GM23248 (cell line): ENCODE measurements at regions not wholly inside any gene's neighbourhood (a gene's known extent, or its start where the extent isn't known, plus 50 kb on each side); places are given as distances from the start of the nearest gene placed in this dataset.

Experiments used
- EZH2 ChIP-seq: fragments of 200-600 bp; sonication (generic); IDR thresholded peaks from 2 replicates; pipeline ENCODE4 v1.6.1; 2018; ENCODE audit warnings: antibody characterized with exemption, mild to moderate bottlenecking; ENCODE audit not compliant: insufficient read depth, poor library complexity, severe bottlenecking
- EZH2phosphoT487 ChIP-seq: fragments of 200-600 bp; sonication (generic); IDR thresholded peaks from 2 replicates; pipeline ENCODE4 v1.6.1; 2018; ENCODE audit warnings: antibody characterized with exemption, moderate library complexity, mild to moderate bottlenecking, low read depth; ENCODE audit not compliant: insufficient read depth

GRCh38 chr6:40876336-40876735 lies 162.7 kb downstream of the UNC5CL start:
- TF ChIP-seq EZH2, result no peak
- TF ChIP-seq EZH2phosphoT487, result no peak
